Thyroid gland (tissue), 4 donors: ENCODE measurements at regions not wholly inside any gene's neighbourhood (a gene's known extent, or its start where the extent isn't known, plus 50 kb on each side); places are given as distances from the start of the nearest gene placed in this dataset.

Experiments used
- CTCF ChIP-seq, 6 experiments: fragments of 200-600 bp in 3 of 6; fragments of 450-650 bp in 3 of 6; sonication (generic) in 3 of 6; IDR thresholded peaks; one replicate each; pipeline ENCODE4 v1.5.1; 2016 to 2019; ENCODE audit warnings: antibody characterized with exemption in 6 of 6, mild to moderate bottlenecking in 2 of 6, inconsistent platforms in 1 of 6, moderate library complexity in 1 of 6
- POLR2A ChIP-seq, 2 donors: fragments of 450-650 bp; IDR thresholded peaks; one replicate each; pipeline ENCODE4 v1.6.1; 2017; ENCODE audit warnings: antibody characterized with exemption in 2 of 2, mild to moderate bottlenecking in 2 of 2, moderate library complexity in 1 of 2

DNA sequence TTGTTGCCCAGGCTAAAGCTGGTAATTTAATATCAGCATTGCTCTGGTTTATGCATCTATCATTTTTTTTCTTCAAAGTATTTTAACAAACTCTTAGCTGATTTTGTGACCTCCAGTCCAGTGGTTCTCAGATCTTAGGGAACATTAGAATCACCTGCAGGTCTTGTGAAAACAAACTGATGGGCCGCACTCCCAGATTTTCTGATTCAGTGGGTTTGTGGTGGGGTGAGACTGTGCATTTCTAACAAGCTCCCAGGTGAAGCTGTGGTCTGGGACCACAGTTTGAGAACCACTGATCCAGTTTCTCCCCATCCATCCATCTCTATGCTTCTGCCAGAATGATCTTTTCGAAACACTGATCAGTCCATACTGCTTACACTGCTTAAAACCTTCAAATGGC lies 305.7 kb upstream of the USP24 start:
- TF ChIP-seq CTCF (IDR thresholded peaks at IDR 0.05) (no peak), POLR2A (IDR thresholded peaks at IDR 0.05) (no peak)
